H9 (cell line): ENCODE measurements at regions not wholly inside any gene's neighbourhood (a gene's known extent, or its start where the extent isn't known, plus 50 kb on each side); places are given as distances from the start of the nearest gene placed in this dataset.

ENCODE experiments used
- DNase-seq: peaks from one replicate; pipeline ENCODE4 v3.0.0-alpha.2; 2017
- H2AFZ ChIP-seq: one replicate; pipeline ENCODE4 v1.6.1; 2013; ENCODE audit warnings: mild to moderate bottlenecking, low read length, control low read depth, moderate library complexity
- H2AK5ac ChIP-seq: 2 replicates; pipeline ENCODE4 v1.6.1; 2013; ENCODE audit warnings: low read length, control low read depth, mixed read lengths; ENCODE audit not compliant: insufficient read length
- H2BK120ac ChIP-seq: one replicate; pipeline ENCODE4 v1.6.1; 2013; ENCODE audit warnings: low read depth, mild to moderate bottlenecking, low read length, control low read depth, inconsistent platforms; ENCODE audit not compliant: poor library complexity, severe bottlenecking
- H2BK12ac ChIP-seq: 2 replicates; pipeline ENCODE4 v1.6.1; 2013; ENCODE audit warnings: low read length, control low read depth, mixed read lengths, low read depth; ENCODE audit not compliant: insufficient read length
- H2BK15ac ChIP-seq: 2 replicates; pipeline ENCODE4 v1.6.1; 2013; ENCODE audit warnings: low read depth, low read length, control low read depth
- H2BK20ac ChIP-seq: one replicate; pipeline ENCODE4 v1.6.1; 2013; ENCODE audit warnings: low read depth, mild to moderate bottlenecking, low read length, control low read depth, inconsistent platforms; ENCODE audit not compliant: poor library complexity, severe bottlenecking
- H2BK5ac ChIP-seq: 2 replicates; pipeline ENCODE4 v1.6.1; 2013; ENCODE audit warnings: low read length, control low read depth, mixed read lengths; ENCODE audit not compliant: insufficient read length
- H3K14ac ChIP-seq: 2 replicates; pipeline ENCODE4 v1.6.1; 2013; ENCODE audit warnings: low read length, control low read depth; ENCODE audit not compliant: insufficient read depth
- H3K18ac ChIP-seq: 2 replicates; pipeline ENCODE4 v1.6.1; 2013; ENCODE audit warnings: low read depth, mild to moderate bottlenecking, mixed read lengths, low read length, control low read depth; ENCODE audit not compliant: insufficient read length
- H3K23ac ChIP-seq: 2 replicates; pipeline ENCODE4 v1.6.1; 2013; ENCODE audit warnings: low read length, control low read depth, mixed read lengths, low read depth; ENCODE audit not compliant: insufficient read length
- H3K23me2 ChIP-seq: 2 replicates; pipeline ENCODE4 v1.6.1; 2013; ENCODE audit warnings: low read depth, mild to moderate bottlenecking, mixed read lengths, low read length, control low read depth; ENCODE audit not compliant: insufficient read length, poor library complexity, severe bottlenecking
- H3K27ac ChIP-seq: 2 replicates; pipeline ENCODE4 v1.5.1; 2013; ENCODE audit warnings: low read length, control low read depth, mixed read lengths, low read depth; ENCODE audit not compliant: insufficient read length
- H3K27me3 ChIP-seq: 2 replicates; pipeline ENCODE4 v1.6.1; 2013; ENCODE audit warnings: low read length, control low read depth, inconsistent platforms; ENCODE audit not compliant: insufficient read depth
- H3K4ac ChIP-seq: 2 replicates; pipeline ENCODE4 v1.6.1; 2013; ENCODE audit warnings: low read depth, mild to moderate bottlenecking, control low read depth, inconsistent platforms, low read length, moderate library complexity
- H3K4me1 ChIP-seq: 2 replicates; pipeline ENCODE4 v1.6.1; 2013; ENCODE audit warnings: low read length, control low read depth, inconsistent platforms; ENCODE audit not compliant: insufficient read depth
- H3K4me2 ChIP-seq: 2 replicates; pipeline ENCODE4 v1.6.1; 2013; ENCODE audit warnings: low read length, control low read depth, mixed read lengths; ENCODE audit not compliant: insufficient read length, insufficient read depth
- H3K56ac ChIP-seq: 2 replicates; pipeline ENCODE4 v1.6.1; 2013; ENCODE audit warnings: low read depth, mild to moderate bottlenecking, mixed read lengths, low read length, control low read depth; ENCODE audit not compliant: insufficient read length
- H3K79me1 ChIP-seq: 2 replicates; pipeline ENCODE4 v1.6.1; 2013; ENCODE audit warnings: low read depth, mild to moderate bottlenecking, moderate library complexity, low read length, control low read depth, inconsistent platforms; ENCODE audit not compliant: insufficient read depth, poor library complexity, severe bottlenecking
- H3K79me2 ChIP-seq: 2 replicates; pipeline ENCODE4 v1.6.1; 2013; ENCODE audit warnings: low read length, control low read depth, inconsistent platforms; ENCODE audit not compliant: insufficient read depth
- H3K9ac ChIP-seq: 2 replicates; pipeline ENCODE4 v1.6.1; 2013; ENCODE audit warnings: low read length, control low read depth, mixed read lengths; ENCODE audit not compliant: insufficient read length; ENCODE audit errors: extremely low read depth
- H3K9me3 ChIP-seq: one replicate; pipeline ENCODE4 v1.6.1; 2013; ENCODE audit warnings: low read depth, low read length, inconsistent platforms; ENCODE audit not compliant: control insufficient read depth
- H3T11ph ChIP-seq: one replicate; pipeline ENCODE4 v1.6.1; 2013; ENCODE audit warnings: mild to moderate bottlenecking, low read length, control low read depth, inconsistent platforms
- H4K20me1 ChIP-seq: one replicate; pipeline ENCODE4 v1.6.1; 2013; ENCODE audit not compliant: control insufficient read depth, insufficient read length, insufficient read depth
- H4K5ac ChIP-seq: 2 replicates; pipeline ENCODE4 v1.6.1; 2013; ENCODE audit warnings: low read depth, mild to moderate bottlenecking, mixed read lengths, low read length, control low read depth; ENCODE audit not compliant: insufficient read length
- H4K8ac ChIP-seq: replicated peaks from 2 replicates; pipeline ENCODE4 v1.6.1; 2013; ENCODE audit warnings: low read length, control low read depth, mixed read lengths, low read depth; ENCODE audit not compliant: insufficient read length
- H4K91ac ChIP-seq: 2 replicates; pipeline ENCODE4 v1.6.1; 2013; ENCODE audit warnings: low read depth, mild to moderate bottlenecking, moderate library complexity, mixed read lengths, low read length, control low read depth; ENCODE audit not compliant: insufficient read length
- H3K27ac Mint-ChIP-seq, 3 experiments: 2 replicates in 2 of 3; 3 replicates in 1 of 3; pipeline ENCODE4 v1.8.0; 2020 to 2021; ENCODE audit warnings: mixed read lengths in 3 of 3, mild to moderate bottlenecking in 1 of 3, moderate library complexity in 1 of 3
- H3K27me3 Mint-ChIP-seq: 2 replicates; pipeline ENCODE4 v1.8.0; 2021; ENCODE audit warnings: low read depth, mild to moderate bottlenecking, moderate library complexity, mixed read lengths
- H3K36me3 Mint-ChIP-seq, 3 experiments: 2 replicates in 2 of 3; 3 replicates in 1 of 3; pipeline ENCODE4 v1.8.0; 2020 to 2021; ENCODE audit warnings: low read depth in 3 of 3, mixed read lengths in 3 of 3; ENCODE audit not compliant: insufficient read depth in 1 of 3
- H3K4me1 Mint-ChIP-seq, 2 experiments: 2 replicates each; pipeline ENCODE4 v1.8.0; 2020; ENCODE audit warnings: mixed read lengths in 2 of 2
- H3K4me3 Mint-ChIP-seq, 2 experiments: 2 replicates in 1 of 2; 3 replicates in 1 of 2; pipeline ENCODE4 v1.8.0; 2020 to 2021; ENCODE audit warnings: mild to moderate bottlenecking in 2 of 2, mixed read lengths in 2 of 2, moderate library complexity in 1 of 2
- H3K9me3 Mint-ChIP-seq, 2 experiments: 2 replicates in 1 of 2; 3 replicates in 1 of 2; pipeline ENCODE4 v1.8.0; 2020; ENCODE audit warnings: mild to moderate bottlenecking in 2 of 2, mixed read lengths in 2 of 2, moderate library complexity in 1 of 2
- WGBS: extraction: QIAGEN DNeasy Blood & Tissue Kit; methylation state at CpG from one replicate; pipeline ENCODE4 v1.1.7; 2013; ENCODE audit warnings: missing lambda C conversion rate, low lambda C conversion rate, mixed read lengths; ENCODE audit not compliant: insufficient read length; ENCODE audit errors: extremely low coverage; 5-methylcytosine and 5-hydroxymethylcytosine counted together
- TF ChIP-seq, protein P1 (sequence below): fragments of 200-600 bp; sonication (generic); conservative IDR thresholded peaks from 3 replicates; pipeline ENCODE4 v1.8.0; 2021; ENCODE audit warnings: antibody characterized with exemption, mild to moderate bottlenecking

DNA sequence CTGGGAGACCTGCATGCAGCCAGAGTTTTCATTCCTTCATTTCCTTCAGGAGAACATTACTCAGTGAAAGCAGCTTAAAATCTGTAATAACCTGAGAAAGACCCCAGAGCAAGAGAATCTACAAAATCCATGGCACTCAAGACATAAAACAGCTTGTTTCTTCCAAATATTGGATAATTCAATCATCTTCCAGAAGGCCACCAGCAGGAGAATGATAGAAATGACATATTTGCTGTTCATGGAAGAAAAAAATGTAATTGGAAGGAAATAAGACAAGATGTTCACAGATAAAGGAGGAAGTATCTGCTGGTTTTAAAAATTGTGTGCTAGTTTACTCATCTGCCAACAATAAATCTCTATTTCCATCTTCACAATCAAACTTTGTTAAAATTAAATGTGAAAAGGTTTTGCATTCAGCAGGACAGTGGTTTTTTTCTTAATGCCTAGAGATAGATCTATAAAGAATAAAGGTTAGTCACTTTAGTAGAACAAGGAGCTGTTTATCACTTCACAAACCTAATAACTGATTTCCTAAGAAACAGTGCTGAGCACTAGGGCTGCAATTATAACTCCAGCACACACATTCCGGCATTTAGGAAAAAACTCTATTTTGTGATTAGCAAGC is 530.8 kb downstream of the NSUN3 start:
- no peaks in the 10 kb centered on the region for H3K9me3 ChIP-seq
- Mint-ChIP-seq H3K9me3 (no peaks in the 10 kb centered on the region), H3K36me3 (no peaks in the 10 kb centered on the region), H3K27ac (no peak overlapping the region), H3K4me1 (peaks cover 3 to 7% of the 10 kb centered on the region in 2 experiments; a peak in 2 of 4 replicates), H3K27me3 (no peaks in the 10 kb centered on the region), H3K4me3 (no peak overlapping the region)
- DNase-seq: no peak
- H2BK20ac ChIP-seq: no peak overlapping the region
- H4K20me1 ChIP-seq: no peaks in the 10 kb centered on the region
- H4K8ac ChIP-seq: no peak overlapping the region
- no peak overlapping the region for H3K56ac ChIP-seq
- H2BK15ac ChIP-seq: no peak overlapping the region
- H3K4ac ChIP-seq: no peak overlapping the region
- no peak overlapping the region for H3K27ac ChIP-seq
- H3K9ac ChIP-seq: no peak overlapping the region
- no peak overlapping the region for H3K14ac ChIP-seq
- H3K23ac ChIP-seq: no peak overlapping the region
- TF ChIP-seq, protein P1, sequence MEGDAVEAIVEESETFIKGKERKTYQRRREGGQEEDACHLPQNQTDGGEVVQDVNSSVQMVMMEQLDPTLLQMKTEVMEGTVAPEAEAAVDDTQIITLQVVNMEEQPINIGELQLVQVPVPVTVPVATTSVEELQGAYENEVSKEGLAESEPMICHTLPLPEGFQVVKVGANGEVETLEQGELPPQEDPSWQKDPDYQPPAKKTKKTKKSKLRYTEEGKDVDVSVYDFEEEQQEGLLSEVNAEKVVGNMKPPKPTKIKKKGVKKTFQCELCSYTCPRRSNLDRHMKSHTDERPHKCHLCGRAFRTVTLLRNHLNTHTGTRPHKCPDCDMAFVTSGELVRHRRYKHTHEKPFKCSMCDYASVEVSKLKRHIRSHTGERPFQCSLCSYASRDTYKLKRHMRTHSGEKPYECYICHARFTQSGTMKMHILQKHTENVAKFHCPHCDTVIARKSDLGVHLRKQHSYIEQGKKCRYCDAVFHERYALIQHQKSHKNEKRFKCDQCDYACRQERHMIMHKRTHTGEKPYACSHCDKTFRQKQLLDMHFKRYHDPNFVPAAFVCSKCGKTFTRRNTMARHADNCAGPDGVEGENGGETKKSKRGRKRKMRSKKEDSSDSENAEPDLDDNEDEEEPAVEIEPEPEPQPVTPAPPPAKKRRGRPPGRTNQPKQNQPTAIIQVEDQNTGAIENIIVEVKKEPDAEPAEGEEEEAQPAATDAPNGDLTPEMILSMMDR: no peak
- no peak overlapping the region for H2BK120ac ChIP-seq
- no peak overlapping the region for H2BK5ac ChIP-seq
- no peak overlapping the region for H2BK12ac ChIP-seq
- H3K4me1 ChIP-seq: no peaks in the 10 kb centered on the region
- no peak overlapping the region for H2AK5ac ChIP-seq
- no peaks in the 10 kb centered on the region for H3K23me2 ChIP-seq
- no peak overlapping the region for H3T11ph ChIP-seq
- no peaks in the 10 kb centered on the region for H3K27me3 ChIP-seq
- no peaks in the 10 kb centered on the region for H3K79me1 ChIP-seq
- no peak overlapping the region for H4K5ac ChIP-seq
- no peak overlapping the region for H2AFZ ChIP-seq
- H3K79me2 ChIP-seq: no peaks in the 10 kb centered on the region
- no peak overlapping the region for H3K4me2 ChIP-seq
- no peak overlapping the region for H3K18ac ChIP-seq
- no CpG with 5 or more reads among the region's 1 CpG for WGBS
- H4K91ac ChIP-seq: no peak overlapping the region
